ENCODE measurements at regions not wholly inside any gene's neighbourhood (a gene's known extent, or its start where the extent isn't known, plus 50 kb on each side); places are given as distances from the start of the nearest gene placed in this dataset.

DNA sequence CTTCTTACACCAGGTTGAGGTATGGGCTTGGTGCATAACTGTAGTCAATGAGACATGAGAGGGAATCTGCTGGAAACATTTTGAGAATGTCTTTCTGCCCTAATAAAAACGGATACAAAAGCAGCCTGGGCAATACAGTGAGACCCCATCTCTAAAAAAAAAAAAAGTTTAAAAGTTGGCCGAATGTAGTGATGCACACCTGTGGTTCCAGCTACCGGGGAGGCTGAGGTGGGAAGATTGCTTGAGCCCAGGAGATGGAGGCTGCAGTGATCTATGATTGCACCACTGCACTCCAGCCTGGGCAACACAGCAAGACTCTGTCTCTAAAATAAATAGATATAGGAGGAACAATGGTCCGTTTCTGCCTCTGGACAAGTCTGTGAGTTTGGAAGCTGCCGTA is 81.5 kb upstream of the FAM171A1 start:
- 86 to 95% (median 89%) methylated on average over 5 of the region's 5 CpGs for WGBS, 5 donors
- no peak for TF ChIP-seq POLR2A (IDR thresholded peaks at IDR 0.05)
- TF ChIP-seq, protein P1, sequence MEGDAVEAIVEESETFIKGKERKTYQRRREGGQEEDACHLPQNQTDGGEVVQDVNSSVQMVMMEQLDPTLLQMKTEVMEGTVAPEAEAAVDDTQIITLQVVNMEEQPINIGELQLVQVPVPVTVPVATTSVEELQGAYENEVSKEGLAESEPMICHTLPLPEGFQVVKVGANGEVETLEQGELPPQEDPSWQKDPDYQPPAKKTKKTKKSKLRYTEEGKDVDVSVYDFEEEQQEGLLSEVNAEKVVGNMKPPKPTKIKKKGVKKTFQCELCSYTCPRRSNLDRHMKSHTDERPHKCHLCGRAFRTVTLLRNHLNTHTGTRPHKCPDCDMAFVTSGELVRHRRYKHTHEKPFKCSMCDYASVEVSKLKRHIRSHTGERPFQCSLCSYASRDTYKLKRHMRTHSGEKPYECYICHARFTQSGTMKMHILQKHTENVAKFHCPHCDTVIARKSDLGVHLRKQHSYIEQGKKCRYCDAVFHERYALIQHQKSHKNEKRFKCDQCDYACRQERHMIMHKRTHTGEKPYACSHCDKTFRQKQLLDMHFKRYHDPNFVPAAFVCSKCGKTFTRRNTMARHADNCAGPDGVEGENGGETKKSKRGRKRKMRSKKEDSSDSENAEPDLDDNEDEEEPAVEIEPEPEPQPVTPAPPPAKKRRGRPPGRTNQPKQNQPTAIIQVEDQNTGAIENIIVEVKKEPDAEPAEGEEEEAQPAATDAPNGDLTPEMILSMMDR (IDR thresholded peaks at IDR 0.05 in 8 of 11, conservative IDR thresholded peaks at IDR 0.05 in 3 of 11) = no peak
- TF ChIP-seq POLR2AphosphoS5 (IDR thresholded peaks at IDR 0.05) = no peak
- H3K4me3 ChIP-seq = no peak overlapping the region
- no peak overlapping the region for H3K27ac ChIP-seq
- peaks cover 0 to 4% (median 0%) of the 10 kb centered on the region in 8 donors for H3K9me3 ChIP-seq
- H3K27me3 ChIP-seq (replicated peaks in 1 of 7) = peaks cover 0 to 4% (median 0%) of the 10 kb centered on the region in 7 donors
- DNase-seq = no peak
- H3K4me1 ChIP-seq = no peaks in the 10 kb centered on the region
- H3K36me3 ChIP-seq = no peaks in the 10 kb centered on the region
- intact Hi-C loops (cut with DNase I; ENCODE audit: low total_unique reads) = no loop called here

DNA sequence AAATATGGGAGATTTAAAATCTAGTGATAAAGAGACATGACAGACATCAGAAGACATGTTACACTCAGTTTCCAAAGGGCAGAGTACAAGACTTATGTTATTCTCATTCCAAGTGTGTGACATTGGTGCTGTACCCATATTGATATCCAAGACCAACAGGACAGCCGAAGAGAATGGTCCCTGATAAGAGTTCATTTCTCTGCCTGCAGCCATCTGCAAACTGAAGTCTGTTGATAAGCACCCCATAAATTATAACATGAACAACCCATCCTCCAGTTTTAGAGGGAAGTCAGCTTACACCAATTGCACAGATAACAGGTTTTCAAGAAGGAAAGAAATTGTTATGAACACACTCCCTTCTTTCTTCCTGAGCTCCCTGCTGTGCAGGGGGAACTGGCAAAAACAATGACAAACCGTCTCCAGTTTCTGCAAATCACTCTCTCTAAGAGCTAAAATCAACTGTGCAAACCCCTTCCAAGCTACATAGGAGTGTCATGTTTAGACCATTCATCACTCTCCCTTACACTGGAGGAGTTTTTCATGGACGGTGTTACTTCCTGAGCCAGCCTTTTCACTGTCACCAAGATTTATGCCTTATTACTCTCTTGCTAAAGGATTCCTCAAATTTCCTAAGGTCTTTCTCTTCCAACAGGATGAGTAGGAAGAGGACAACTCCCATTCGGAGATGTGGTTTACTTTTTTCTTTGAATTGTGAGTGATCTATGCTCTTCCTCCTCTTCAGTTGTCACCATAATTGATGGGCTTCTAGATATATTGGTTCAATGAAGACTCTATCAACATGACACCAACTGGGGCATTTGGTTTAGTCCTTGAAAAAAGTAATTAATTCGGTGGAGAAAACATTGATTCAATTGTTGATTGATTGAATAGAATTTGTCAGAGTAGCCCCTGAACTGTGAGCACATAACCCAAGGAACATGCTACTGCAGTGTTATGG is 80.3 kb upstream of the FAM171A1 start:
- Histone ChIP-seq H3K27ac (no peak overlapping the region), H3K36me3 (no peaks in the 10 kb centered on the region), H3K4me1 (no peaks in the 10 kb centered on the region), H3K9me3 (no peaks in the 10 kb centered on the region), H3K4me3 (no peak overlapping the region), H3K27me3 (replicated peaks in 1 of 7) (peaks cover 0 to 4% (median 0%) of the 10 kb centered on the region in 7 donors)
- WGBS, 5 donors = 26 to 35% (median 30%) methylated on average over 5 of the region's 5 CpGs
- DNase-seq = no peak
- intact Hi-C loops (cut with DNase I; ENCODE audit: low total_unique reads) = no loop called here
- TF ChIP-seq, protein P1 (IDR thresholded peaks at IDR 0.05 in 8 of 11, conservative IDR thresholded peaks at IDR 0.05 in 3 of 11) = no peak
- TF ChIP-seq POLR2A (IDR thresholded peaks at IDR 0.05) = no peak
- TF ChIP-seq POLR2AphosphoS5 (IDR thresholded peaks at IDR 0.05) = no peak

- H3K27ac ChIP-seq = no peak overlapping the region
- 87 to 96% (median 90%) methylated on average over 9 of the region's 9 CpGs for WGBS, 5 donors
- no peaks in the 10 kb centered on the region for H3K9me3 ChIP-seq
- peaks cover 0 to 4% (median 0%) of the 10 kb centered on the region in 7 donors for H3K27me3 ChIP-seq (replicated peaks in 1 of 7)
- no peak for DNase-seq
- intact Hi-C loops (cut with DNase I; ENCODE audit: low total_unique reads) = no loop called here
- H3K4me3 ChIP-seq = no peak overlapping the region
- H3K36me3 ChIP-seq = no peaks in the 10 kb centered on the region
- TF ChIP-seq POLR2AphosphoS5 (IDR thresholded peaks at IDR 0.05) = no peak
- H3K4me1 ChIP-seq = no peaks in the 10 kb centered on the region
Measured at GRCh38 chr10:15448598-15448997, 77.5 kb upstream of the FAM171A1 start.

DNA sequence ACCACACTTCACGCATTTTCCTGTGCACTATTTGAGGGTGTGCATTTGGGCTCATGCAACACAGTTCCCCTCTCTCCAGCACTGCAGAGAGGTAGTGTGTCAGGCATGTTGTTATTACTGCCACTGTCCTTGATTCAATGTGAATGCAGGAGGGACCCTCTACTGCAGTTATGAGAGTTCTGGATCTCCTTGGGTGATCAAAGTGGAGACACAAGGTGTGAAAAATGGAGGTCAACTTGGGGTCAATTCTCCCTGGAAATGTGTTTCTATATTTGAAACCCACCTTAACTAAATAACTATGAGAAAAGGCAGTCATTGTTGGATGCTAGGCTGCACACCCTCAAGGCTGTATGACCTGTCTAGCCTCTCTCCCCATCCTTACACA is 73.9 kb upstream of the FAM171A1 start:
- WGBS, 5 donors = 53 to 89% (median 78%) methylated on average over 1 of the region's 1 CpG
- H3K36me3 ChIP-seq = no peaks in the 10 kb centered on the region
- intact Hi-C loops (cut with DNase I; ENCODE audit: low total_unique reads) = no loop called here
- peaks cover 0 to 5% (median 0%) of the 10 kb centered on the region in 6 donors for H3K4me1 ChIP-seq
- H3K9me3 ChIP-seq = no peaks in the 10 kb centered on the region
- peaks cover 0 to 8% (median 0%) of the 10 kb centered on the region in 7 donors for H3K27me3 ChIP-seq (replicated peaks in 1 of 7)
- no peak overlapping the region for H3K4me3 ChIP-seq
- no peak for DNase-seq
- H3K27ac ChIP-seq = no peak overlapping the region
- TF ChIP-seq POLR2AphosphoS5 (IDR thresholded peaks at IDR 0.05) (no peak), POLR2A (IDR thresholded peaks at IDR 0.05) (no peak)
- TF ChIP-seq, protein P1 (IDR thresholded peaks at IDR 0.05 in 8 of 11, conservative IDR thresholded peaks at IDR 0.05 in 3 of 11) = no peak

All from spleen (tissue), 11 donors.